Neural progenitor cell (in vitro differentiated cells): ENCODE measurements at regions not wholly inside any gene's neighbourhood (a gene's known extent, or its start where the extent isn't known, plus 50 kb on each side); places are given as distances from the start of the nearest gene placed in this dataset.

Source experiments
- DNase-seq: peaks from one replicate; pipeline ENCODE4 v3.0.0-alpha.2; 2016; ENCODE audit warnings: low spot score
- H2AFZ ChIP-seq: fragments of 200-600 bp; sonication (generic); replicated peaks from 2 replicates; pipeline ENCODE4 v1.6.1; 2016; ENCODE audit warnings: antibody characterized with exemption
- H3F3A ChIP-seq: fragments of 200-600 bp; sonication (generic); 2 replicates; pipeline ENCODE4 v1.6.1; 2016; ENCODE audit warnings: antibody characterized with exemption, low read depth
- H3K27ac ChIP-seq: fragments of 200-600 bp; sonication (generic); 2 replicates; pipeline ENCODE4 v1.5.1; 2016; ENCODE audit warnings: mild to moderate bottlenecking
- H3K27me3 ChIP-seq: fragments of 200-600 bp; sonication (generic); 2 replicates; pipeline ENCODE4 v1.6.1; 2016; ENCODE audit warnings: mild to moderate bottlenecking, moderate library complexity
- H3K36me3 ChIP-seq: fragments of 200-600 bp; sonication (generic); 2 replicates; pipeline ENCODE4 v1.5.1; 2016
- H3K4me1 ChIP-seq: fragments of 200-600 bp; sonication (generic); 2 replicates; pipeline ENCODE4 v1.6.1; 2016; ENCODE audit warnings: mixed run types
- H3K4me2 ChIP-seq: fragments of 200-600 bp; sonication (generic); 2 replicates; pipeline ENCODE4 v1.6.1; 2016
- H3K4me3 ChIP-seq: fragments of 200-600 bp; sonication (generic); 2 replicates; pipeline ENCODE4 v1.5.1; 2016
- H3K79me2 ChIP-seq: fragments of 200-600 bp; sonication (generic); 2 replicates; pipeline ENCODE4 v1.6.1; 2016; ENCODE audit warnings: low read depth
- H3K9ac ChIP-seq: fragments of 200-600 bp; sonication (generic); 2 replicates; pipeline ENCODE4 v1.6.1; 2016
- H3K9me3 ChIP-seq: fragments of 200-600 bp; sonication (generic); 2 replicates; pipeline ENCODE4 v1.5.1; 2016; ENCODE audit warnings: low read depth
- H4K20me1 ChIP-seq: fragments of 200-600 bp; sonication (generic); 2 replicates; pipeline ENCODE4 v1.6.1; 2016; ENCODE audit warnings: low read depth
- H3K27ac Mint-ChIP-seq: 3 replicates; pipeline ENCODE4 v1.8.0; 2021; ENCODE audit warnings: mixed read lengths
- H3K27me3 Mint-ChIP-seq: 2 replicates; pipeline ENCODE4 v1.8.0; 2022; ENCODE audit warnings: low read depth, mild to moderate bottlenecking, inconsistent platforms, moderate library complexity, mixed read lengths; ENCODE audit not compliant: insufficient read depth
- H3K36me3 Mint-ChIP-seq: 3 replicates; pipeline ENCODE4 v1.8.0; 2021; ENCODE audit warnings: mixed read lengths
- H3K4me1 Mint-ChIP-seq: 3 replicates; pipeline ENCODE4 v1.8.0; 2021; ENCODE audit warnings: mixed read lengths
- H3K4me3 Mint-ChIP-seq: 3 replicates; pipeline ENCODE4 v1.8.0; 2021; ENCODE audit warnings: mild to moderate bottlenecking, moderate library complexity, mixed read lengths
- H3K9me3 Mint-ChIP-seq: 3 replicates; pipeline ENCODE4 v1.8.0; 2020; ENCODE audit warnings: mixed read lengths
- EZH2 ChIP-seq: fragments of 200-600 bp; sonication (generic); IDR thresholded peaks from 2 replicates; pipeline ENCODE4 v1.6.1; 2017; ENCODE audit warnings: antibody characterized with exemption, mild to moderate bottlenecking, moderate library complexity
- EZH2phosphoT487 ChIP-seq: fragments of 200-600 bp; sonication (generic); IDR thresholded peaks from 2 replicates; pipeline ENCODE4 v1.6.1; 2017; ENCODE audit warnings: antibody characterized with exemption
- TF ChIP-seq, protein P1 (sequence below): fragments of 200-600 bp; sonication (generic); IDR thresholded peaks from 2 replicates; pipeline ENCODE4 v1.5.1; 2017; ENCODE audit warnings: antibody characterized with exemption, mild to moderate bottlenecking

GRCh38 chr5:173795601-173796000 is 92.5 kb upstream of the CPEB4 start:
- Histone ChIP-seq H3K4me2 (no peak overlapping the region), H2AFZ (no peak overlapping the region), H3K9me3 (no peaks in the 10 kb centered on the region), H4K20me1 (no peaks in the 10 kb centered on the region), H3K27me3 (no peaks in the 10 kb centered on the region), H3K9ac (no peak overlapping the region), H3K4me1 (no peaks in the 10 kb centered on the region), H3K79me2 (no peaks in the 10 kb centered on the region), H3K27ac (no peak overlapping the region), H3K4me3 (no peak overlapping the region), H3K36me3 (no peaks in the 10 kb centered on the region), H3F3A (no peaks in the 10 kb centered on the region)
- peaks cover 8% of the 10 kb centered on the region for H3K27me3 Mint-ChIP-seq
- H3K36me3 Mint-ChIP-seq: no peaks in the 10 kb centered on the region
- no peak for TF ChIP-seq EZH2
- DNase-seq: no peak
- H3K9me3 Mint-ChIP-seq: no peaks in the 10 kb centered on the region
- no peak overlapping the region for H3K4me3 Mint-ChIP-seq
- H3K27ac Mint-ChIP-seq: no peak overlapping the region
- peaks cover 3% of the 10 kb centered on the region for H3K4me1 Mint-ChIP-seq

- Histone ChIP-seq H3K4me2 (no peak overlapping the region), H4K20me1 (no peaks in the 10 kb centered on the region), H3K9me3 (no peaks in the 10 kb centered on the region), H3K79me2 (no peaks in the 10 kb centered on the region), H3K9ac (no peak overlapping the region), H3K36me3 (no peaks in the 10 kb centered on the region), H3K4me3 (no peak overlapping the region), H3F3A (no peaks in the 10 kb centered on the region), H3K4me1 (no peaks in the 10 kb centered on the region), H3K27ac (no peak overlapping the region), H2AFZ (no peak overlapping the region), H3K27me3 (no peaks in the 10 kb centered on the region)
- no peak for DNase-seq
- H3K4me3 Mint-ChIP-seq: no peak overlapping the region
- H3K9me3 Mint-ChIP-seq: no peaks in the 10 kb centered on the region
- H3K4me1 Mint-ChIP-seq: peaks cover 3% of the 10 kb centered on the region
- TF ChIP-seq EZH2 (no peak), EZH2phosphoT487 (no peak)
- TF ChIP-seq, protein P1, sequence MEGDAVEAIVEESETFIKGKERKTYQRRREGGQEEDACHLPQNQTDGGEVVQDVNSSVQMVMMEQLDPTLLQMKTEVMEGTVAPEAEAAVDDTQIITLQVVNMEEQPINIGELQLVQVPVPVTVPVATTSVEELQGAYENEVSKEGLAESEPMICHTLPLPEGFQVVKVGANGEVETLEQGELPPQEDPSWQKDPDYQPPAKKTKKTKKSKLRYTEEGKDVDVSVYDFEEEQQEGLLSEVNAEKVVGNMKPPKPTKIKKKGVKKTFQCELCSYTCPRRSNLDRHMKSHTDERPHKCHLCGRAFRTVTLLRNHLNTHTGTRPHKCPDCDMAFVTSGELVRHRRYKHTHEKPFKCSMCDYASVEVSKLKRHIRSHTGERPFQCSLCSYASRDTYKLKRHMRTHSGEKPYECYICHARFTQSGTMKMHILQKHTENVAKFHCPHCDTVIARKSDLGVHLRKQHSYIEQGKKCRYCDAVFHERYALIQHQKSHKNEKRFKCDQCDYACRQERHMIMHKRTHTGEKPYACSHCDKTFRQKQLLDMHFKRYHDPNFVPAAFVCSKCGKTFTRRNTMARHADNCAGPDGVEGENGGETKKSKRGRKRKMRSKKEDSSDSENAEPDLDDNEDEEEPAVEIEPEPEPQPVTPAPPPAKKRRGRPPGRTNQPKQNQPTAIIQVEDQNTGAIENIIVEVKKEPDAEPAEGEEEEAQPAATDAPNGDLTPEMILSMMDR: no peak
- no peak overlapping the region for H3K27ac Mint-ChIP-seq
- H3K36me3 Mint-ChIP-seq: no peaks in the 10 kb centered on the region
- H3K27me3 Mint-ChIP-seq: peaks cover 8% of the 10 kb centered on the region
Observed at GRCh38 chr5:173796721-173797495, 91.2 kb upstream of the CPEB4 start.

DNA sequence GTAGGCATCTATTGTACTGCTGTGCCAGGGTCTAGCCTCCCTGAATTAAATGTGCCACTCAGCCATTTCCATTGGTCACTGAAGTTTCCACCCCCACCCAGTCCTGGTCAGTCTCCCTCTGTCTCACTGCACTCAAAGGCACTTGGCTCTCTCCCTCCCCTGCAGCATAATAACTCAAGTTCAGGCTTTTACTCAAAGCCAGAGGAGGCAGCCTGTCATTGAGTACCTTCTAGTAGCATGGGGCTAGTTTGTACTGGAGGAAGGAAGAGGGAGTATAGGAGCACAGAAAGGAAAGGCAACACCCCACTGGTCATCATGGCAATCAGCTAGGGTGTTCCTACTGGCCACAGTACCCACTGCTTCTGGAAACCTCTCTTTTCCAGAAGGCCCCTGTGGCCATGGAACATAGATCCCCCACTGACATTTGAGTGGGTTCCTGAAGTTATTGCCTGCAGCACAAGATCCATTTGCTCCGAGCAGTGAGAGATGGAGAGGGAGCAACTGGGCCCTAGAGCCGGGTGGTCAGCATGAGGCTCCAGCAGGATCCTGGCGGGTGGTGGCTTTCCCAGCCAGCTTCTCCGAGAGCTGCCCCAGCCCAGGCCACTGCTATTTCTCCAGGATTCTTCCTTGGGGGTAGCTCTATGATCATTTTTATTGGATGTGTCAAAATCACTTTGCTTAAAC is 89.9 kb upstream of the CPEB4 start:
- Histone ChIP-seq H3K9me3 (no peaks in the 10 kb centered on the region), H3K27ac (no peak overlapping the region), H4K20me1 (no peaks in the 10 kb centered on the region), H3F3A (no peaks in the 10 kb centered on the region), H3K79me2 (no peaks in the 10 kb centered on the region), H3K4me1 (no peaks in the 10 kb centered on the region), H3K36me3 (no peaks in the 10 kb centered on the region), H2AFZ (no peak overlapping the region), H3K4me3 (no peak overlapping the region), H3K27me3 (no peaks in the 10 kb centered on the region), H3K9ac (no peak overlapping the region), H3K4me2 (no peak overlapping the region)
- Mint-ChIP-seq H3K27ac (no peak overlapping the region), H3K27me3 (peaks cover 8% of the 10 kb centered on the region), H3K36me3 (no peaks in the 10 kb centered on the region), H3K9me3 (no peaks in the 10 kb centered on the region), H3K4me1 (peaks cover 3% of the 10 kb centered on the region), H3K4me3 (no peak overlapping the region)
- no peak for DNase-seq
- TF ChIP-seq EZH2: no peak

DNA sequence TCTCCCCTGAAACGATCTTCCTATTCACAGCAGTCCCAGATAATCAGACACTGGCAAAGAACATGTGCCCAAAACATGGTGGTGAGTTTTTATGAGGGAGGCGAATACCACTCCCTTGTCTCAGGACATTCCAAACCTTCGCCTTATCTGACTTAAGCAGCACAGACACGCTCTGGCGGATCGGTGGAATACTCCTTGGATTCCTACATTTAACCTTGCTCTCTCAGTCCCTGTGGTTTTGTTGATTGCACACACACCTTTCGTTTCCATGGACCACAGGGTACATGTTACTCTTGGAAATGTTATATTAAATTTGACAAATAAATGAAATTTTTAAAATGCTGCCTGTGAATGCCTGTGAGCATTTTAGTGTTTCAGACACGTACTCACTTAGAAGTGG is 87.8 kb upstream of the CPEB4 start:
- Histone ChIP-seq H3K9me3 (no peaks in the 10 kb centered on the region), H4K20me1 (no peaks in the 10 kb centered on the region), H3K4me3 (no peak overlapping the region), H3K27me3 (no peaks in the 10 kb centered on the region), H3K36me3 (no peaks in the 10 kb centered on the region), H3K4me2 (no peak overlapping the region), H3K4me1 (no peaks in the 10 kb centered on the region), H3K79me2 (no peaks in the 10 kb centered on the region), H2AFZ (peak overlapping the region; percentile 26), H3F3A (no peaks in the 10 kb centered on the region), H3K9ac (no peak overlapping the region), H3K27ac (no peak overlapping the region)
- peaks cover under 1% of the 10 kb centered on the region for H3K4me1 Mint-ChIP-seq
- peaks cover 5% of the 10 kb centered on the region for H3K9me3 Mint-ChIP-seq
- H3K27ac Mint-ChIP-seq: no peak overlapping the region
- no peak for TF ChIP-seq EZH2phosphoT487
- TF ChIP-seq EZH2: no peak
- TF ChIP-seq, protein P1: no peak
- H3K36me3 Mint-ChIP-seq: no peaks in the 10 kb centered on the region
- no peak overlapping the region for H3K4me3 Mint-ChIP-seq
- peaks cover 7% of the 10 kb centered on the region for H3K27me3 Mint-ChIP-seq
- DNase-seq: no peak
